Ectodermal cell (in vitro differentiated cells): ENCODE measurements at regions not wholly inside any gene's neighbourhood (a gene's known extent, or its start where the extent isn't known, plus 50 kb on each side); places are given as distances from the start of the nearest gene placed in this dataset.

Experiments used
- H3K27ac ChIP-seq: 2 replicates; pipeline ENCODE4 v1.7.0; 2013; ENCODE audit warnings: mild to moderate bottlenecking, low read depth, low read length; ENCODE audit not compliant: insufficient read depth, poor library complexity, severe bottlenecking
- H3K27me3 ChIP-seq: 2 replicates; pipeline ENCODE4 v1.7.0; 2013; ENCODE audit warnings: mild to moderate bottlenecking, low read length; ENCODE audit not compliant: insufficient read depth, control insufficient read depth, poor library complexity, severe bottlenecking
- H3K36me3 ChIP-seq: one replicate; pipeline ENCODE4 v1.7.0; 2013; ENCODE audit warnings: low read length; ENCODE audit not compliant: control insufficient read depth, insufficient read depth
- H3K4me1 ChIP-seq: one replicate; pipeline ENCODE4 v1.7.0; 2013; ENCODE audit warnings: low read length; ENCODE audit not compliant: control insufficient read depth, insufficient read depth
- H3K4me3 ChIP-seq: 2 replicates; pipeline ENCODE4 v1.7.0; 2013; ENCODE audit warnings: low read depth, low read length, control low read depth; ENCODE audit not compliant: insufficient read depth
- H3K9me3 ChIP-seq: 2 replicates; pipeline ENCODE4 v1.7.0; 2013; ENCODE audit warnings: mild to moderate bottlenecking, low read length, moderate library complexity; ENCODE audit not compliant: control insufficient read depth
- WGBS, 2 experiments: methylation state at CpG; one replicate each; pipeline ENCODE4 v1.1.7; 2013; ENCODE audit warnings: missing lambda C conversion rate in 2 of 2; 5-methylcytosine and 5-hydroxymethylcytosine counted together

GRCh38 chr3:76369170-76369569, 583.8 kb upstream of the ZNF717 start:
- Histone ChIP-seq H3K36me3 (no peaks in the 10 kb centered on the region), H3K27me3 (no peaks in the 10 kb centered on the region), H3K9me3 (no peaks in the 10 kb centered on the region), H3K4me1 (no peaks in the 10 kb centered on the region), H3K4me3 (no peak overlapping the region), H3K27ac (no peak overlapping the region)
- WGBS, 2 experiments: 86 to 94% methylated on average over 5 of the region's 5 CpGs

GRCh38 chr3:76370749-76371520, 585.6 kb upstream of the ZNF717 start:
- Histone ChIP-seq H3K27ac (no peak overlapping the region), H3K36me3 (no peaks in the 10 kb centered on the region), H3K4me1 (no peaks in the 10 kb centered on the region), H3K9me3 (no peaks in the 10 kb centered on the region), H3K27me3 (no peaks in the 10 kb centered on the region), H3K4me3 (no peak overlapping the region)
- 85 to 93% methylated on average over 3 to 4 of the region's 4 CpGs for WGBS, 2 experiments

GRCh38 chr3:76372497-76372896, 587.1 kb upstream of the ZNF717 start:
- no peak overlapping the region for H3K4me3 ChIP-seq
- no peaks in the 10 kb centered on the region for H3K9me3 ChIP-seq
- H3K27me3 ChIP-seq: no peaks in the 10 kb centered on the region
- 84 to 93% methylated on average over 2 of the region's 2 CpGs for WGBS, 2 experiments
- H3K36me3 ChIP-seq: no peaks in the 10 kb centered on the region
- H3K27ac ChIP-seq: no peak overlapping the region
- no peaks in the 10 kb centered on the region for H3K4me1 ChIP-seq

GRCh38 chr3:76377074-76377473, 591.7 kb upstream of the ZNF717 start:
- Histone ChIP-seq H3K4me1 (no peaks in the 10 kb centered on the region), H3K36me3 (no peaks in the 10 kb centered on the region), H3K9me3 (no peaks in the 10 kb centered on the region), H3K4me3 (no peak overlapping the region), H3K27ac (no peak overlapping the region), H3K27me3 (no peaks in the 10 kb centered on the region)
- 88 to 97% methylated on average over 1 of the region's 1 CpG for WGBS, 2 experiments

- Histone ChIP-seq H3K27ac (no peak overlapping the region), H3K27me3 (no peaks in the 10 kb centered on the region), H3K4me3 (no peak overlapping the region), H3K9me3 (no peaks in the 10 kb centered on the region), H3K36me3 (no peaks in the 10 kb centered on the region), H3K4me1 (no peaks in the 10 kb centered on the region)
- WGBS, 2 experiments: 91 to 95% methylated on average over 4 of the region's 4 CpGs
Measured at GRCh38 chr3:76378789-76379188, 593.4 kb upstream of the ZNF717 start.

- Histone ChIP-seq H3K36me3 (no peaks in the 10 kb centered on the region), H3K27ac (no peak overlapping the region), H3K9me3 (no peaks in the 10 kb centered on the region), H3K4me1 (no peaks in the 10 kb centered on the region), H3K4me3 (no peak overlapping the region), H3K27me3 (no peaks in the 10 kb centered on the region)
- WGBS, 2 experiments: 97% methylated on average over 6 of the region's 6 CpGs
Measured at GRCh38 chr3:76383781-76384180, 598.4 kb upstream of the ZNF717 start.

- no peaks in the 10 kb centered on the region for H3K27me3 ChIP-seq
- H3K4me1 ChIP-seq: no peaks in the 10 kb centered on the region
- no peak overlapping the region for H3K4me3 ChIP-seq
- H3K36me3 ChIP-seq: no peaks in the 10 kb centered on the region
- H3K27ac ChIP-seq: no peak overlapping the region
- H3K9me3 ChIP-seq: no peaks in the 10 kb centered on the region
- WGBS, 2 experiments: 80 to 100% methylated on average over 1 to 2 of the region's 2 CpGs
Measured at GRCh38 chr3:76387000-76387399, 601.7 kb upstream of the ZNF717 start.

GRCh38 chr3:76400141-76400540, 614.8 kb upstream of the ZNF717 start:
- Histone ChIP-seq H3K36me3 (no peaks in the 10 kb centered on the region), H3K9me3 (no peaks in the 10 kb centered on the region), H3K27ac (no peak overlapping the region), H3K27me3 (no peaks in the 10 kb centered on the region), H3K4me3 (no peak overlapping the region), H3K4me1 (no peaks in the 10 kb centered on the region)
- 100% methylated on average over 1 of the region's 1 CpG for WGBS, 2 experiments

- no peaks in the 10 kb centered on the region for H3K27me3 ChIP-seq
- 58 to 75% methylated on average over 2 of the region's 2 CpGs for WGBS, 2 experiments
- no peak overlapping the region for H3K27ac ChIP-seq
- no peaks in the 10 kb centered on the region for H3K36me3 ChIP-seq
- H3K4me3 ChIP-seq: no peak overlapping the region
- H3K4me1 ChIP-seq: no peaks in the 10 kb centered on the region
- no peaks in the 10 kb centered on the region for H3K9me3 ChIP-seq
Measured at GRCh38 chr3:76402926-76403325, 617.6 kb upstream of the ZNF717 start.

- Histone ChIP-seq H3K4me1 (no peaks in the 10 kb centered on the region), H3K4me3 (no peak overlapping the region), H3K9me3 (no peaks in the 10 kb centered on the region), H3K27ac (no peak overlapping the region), H3K27me3 (no peaks in the 10 kb centered on the region), H3K36me3 (no peaks in the 10 kb centered on the region)
- 100% methylated on average over 2 of the region's 2 CpGs; no CpG with 5 or more reads in 1 of the 2 experiments for WGBS, 2 experiments
Measured at GRCh38 chr3:76403556-76403955, 618.2 kb upstream of the ZNF717 start.
